Coronary artery (tissue), 2 donors: ENCODE measurements at regions not wholly inside any gene's neighbourhood (a gene's known extent, or its start where the extent isn't known, plus 50 kb on each side); places are given as distances from the start of the nearest gene placed in this dataset.

ENCODE experiments used
- DNase-seq: peaks from one replicate; pipeline ENCODE4 v3.0.0-alpha.2; 2017; ENCODE audit warnings: low spot score
- H3K27ac ChIP-seq, 2 donors: fragments of 200-600 bp; sonication (generic); one replicate each; pipeline ENCODE4 v1.5.1; 2016 to 2019
- H3K4me3 ChIP-seq: fragments of 200-600 bp; sonication (generic); 2 replicates; pipeline ENCODE4 v1.5.1; 2016; ENCODE audit warnings: mild to moderate bottlenecking, moderate library complexity
- CTCF ChIP-seq: fragments of 200-600 bp; sonication (generic); IDR thresholded peaks from one replicate; pipeline ENCODE4 v1.5.1; 2019; ENCODE audit warnings: antibody characterized with exemption

DNA sequence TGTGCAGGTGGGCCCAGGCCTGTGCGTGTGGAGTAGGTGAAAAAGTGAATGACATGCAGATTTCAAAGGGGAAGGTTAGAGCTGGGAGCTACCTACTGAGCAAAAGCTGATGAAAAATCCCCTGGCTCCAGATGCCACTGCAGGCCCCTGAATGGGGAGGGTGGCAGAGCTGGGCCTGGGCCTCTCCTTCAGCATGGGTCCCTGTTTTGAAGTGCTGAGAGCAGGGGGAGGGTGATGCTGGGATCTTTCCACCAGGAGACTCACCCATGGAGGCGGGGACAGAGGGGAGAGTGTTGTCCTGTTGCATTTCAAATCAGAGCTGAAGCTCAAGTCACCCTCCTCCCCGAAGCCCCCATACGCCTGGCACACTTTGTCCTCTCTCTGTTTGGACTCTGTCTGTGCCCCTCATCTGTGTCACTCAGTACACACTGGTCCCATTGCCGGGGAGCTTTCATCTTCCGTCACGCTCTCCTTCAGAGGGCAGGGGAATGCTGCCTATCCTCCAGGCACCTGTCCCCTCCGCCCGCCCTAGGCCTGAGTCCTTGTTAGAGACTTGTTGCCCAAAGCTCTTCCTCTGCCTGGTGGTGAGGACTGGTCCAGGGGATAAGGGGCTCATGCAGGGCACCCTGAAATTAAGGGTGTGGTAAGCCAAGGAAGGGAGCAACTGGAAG lies 206.6 kb downstream of the HAUS1 start:
- DNase-seq, result no peak
- H3K27ac ChIP-seq, result no peak overlapping the region
- no peak for TF ChIP-seq CTCF
- no peak overlapping the region for H3K4me3 ChIP-seq

DNA sequence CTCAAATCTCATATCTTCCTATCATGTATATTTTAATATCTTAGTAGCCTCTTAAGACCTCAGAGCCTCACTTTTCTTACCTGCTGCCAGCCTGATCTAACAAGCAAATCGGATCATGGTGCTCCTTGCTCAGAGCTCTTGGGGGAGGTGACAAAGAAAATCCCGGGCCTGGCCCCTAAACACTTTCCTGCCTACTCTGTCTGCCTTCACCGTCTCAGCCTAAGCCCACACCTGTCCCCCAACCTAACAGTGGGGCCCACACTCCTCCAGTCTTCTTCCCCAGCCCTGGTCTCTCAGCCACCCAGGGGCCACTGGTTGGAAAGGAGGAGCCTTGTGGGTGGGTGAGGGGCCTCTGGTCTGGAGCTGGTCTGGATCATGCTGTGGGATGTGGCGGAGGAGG lies 207.3 kb downstream of the HAUS1 start:
- no peak for DNase-seq
- Histone ChIP-seq H3K4me3 (no peak overlapping the region), H3K27ac (no peak overlapping the region)
- no peak for TF ChIP-seq CTCF

DNA sequence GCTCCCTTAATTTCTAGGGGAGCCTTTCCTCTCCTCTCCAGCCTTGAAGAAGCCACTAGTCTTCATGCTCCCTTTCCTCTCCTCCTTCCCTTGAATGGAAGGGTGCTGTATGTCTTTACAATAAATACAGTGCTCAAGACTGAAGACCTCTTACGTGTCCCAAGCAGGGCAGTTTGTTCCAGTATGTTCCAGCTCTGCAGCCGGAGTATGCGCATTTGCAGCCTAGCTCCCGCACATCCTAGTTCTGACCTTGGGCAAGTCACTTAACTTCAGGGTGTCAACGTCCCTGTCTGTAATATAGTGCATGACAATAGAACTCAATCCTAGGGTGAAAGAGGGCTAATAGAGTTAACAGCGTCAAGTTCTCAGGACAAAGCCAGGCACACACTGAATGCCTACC lies 208.0 kb downstream of the HAUS1 start:
- no peak for TF ChIP-seq CTCF
- no peak overlapping the region for H3K27ac ChIP-seq
- no peak overlapping the region for H3K4me3 ChIP-seq
- DNase-seq, result no peak

- TF ChIP-seq CTCF, result no peak
- DNase-seq, result no peak
- Histone ChIP-seq H3K4me3 (no peak overlapping the region), H3K27ac (no peak overlapping the region)
Observed at GRCh38 chr18:46313521-46313920, 209.3 kb downstream of the HAUS1 start.

DNA sequence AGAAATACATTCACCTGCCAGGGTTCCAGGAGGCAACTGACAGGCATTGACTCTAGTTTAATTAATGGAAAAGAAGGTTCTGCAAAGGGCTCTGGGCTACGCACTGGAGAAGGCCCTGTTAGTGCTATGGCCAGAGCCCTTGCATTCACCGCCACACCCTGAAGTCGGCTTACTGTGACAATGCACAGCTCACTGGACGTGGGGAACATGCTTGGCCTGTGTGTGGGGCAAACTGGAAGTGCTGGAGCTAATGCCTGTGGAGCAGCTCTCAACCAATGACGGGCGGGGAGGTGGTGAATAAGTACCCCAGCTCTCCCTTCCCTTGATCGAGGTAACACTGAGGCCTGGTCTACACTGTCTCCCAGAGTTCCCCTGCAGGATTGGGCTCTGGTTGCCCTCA lies 209.8 kb downstream of the HAUS1 start:
- TF ChIP-seq CTCF, result no peak
- Histone ChIP-seq H3K27ac (no peak overlapping the region), H3K4me3 (no peak overlapping the region)
- no peak for DNase-seq

- Histone ChIP-seq H3K4me3 (no peak overlapping the region), H3K27ac (no peak overlapping the region)
- no peak for DNase-seq
- TF ChIP-seq CTCF, result no peak
Observed at GRCh38 chr18:46315161-46315560, 211.0 kb downstream of the HAUS1 start.

DNA sequence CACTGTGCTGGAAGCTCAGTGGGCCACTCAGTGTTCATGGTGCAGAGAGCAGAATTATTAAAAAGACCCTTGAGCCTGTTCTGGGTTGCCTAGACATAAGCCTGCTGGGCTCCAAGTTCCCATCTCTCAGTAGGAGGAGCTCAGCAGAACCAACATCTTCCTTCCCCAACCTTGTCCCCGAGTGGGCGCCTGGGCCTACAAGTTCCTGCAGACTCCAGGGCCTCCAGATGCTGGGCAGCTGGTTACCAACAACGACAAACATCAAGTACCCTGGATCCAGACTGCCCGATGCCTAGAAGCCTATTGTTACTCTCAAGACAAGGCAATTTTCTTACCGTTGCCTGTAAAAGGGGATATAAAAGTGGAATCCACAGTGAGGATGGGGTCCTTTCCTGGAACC lies 214.2 kb downstream of the HAUS1 start:
- Histone ChIP-seq H3K4me3 (no peak overlapping the region), H3K27ac (no peak overlapping the region)
- TF ChIP-seq CTCF, result no peak
- no peak for DNase-seq
